GM13977 (cell line): ENCODE measurements at regions not wholly inside any gene's neighbourhood (a gene's known extent, or its start where the extent isn't known, plus 50 kb on each side); places are given as distances from the start of the nearest gene placed in this dataset.

ENCODE experiments used
- DNase-seq: peaks from one replicate; pipeline ENCODE4 v3.0.0; 2012; ENCODE audit warnings: low spot score
- CTCF ChIP-seq: IDR thresholded peaks from 2 replicates; pipeline ENCODE4 v1.5.1; 2012; ENCODE audit warnings: mild to moderate bottlenecking, control low read depth; ENCODE audit not compliant: insufficient read depth; ENCODE audit errors: extremely low read depth, missing control alignments
- in situ Hi-C: fragments of 300-500 bp; cut with MboI; formaldehyde crosslinking; loops from one replicate; pipeline ENCODE4 v1.12.0; 2022; ENCODE audit warnings: low sequenced_read_pairs, low pct_unique_long_range_greater_than_20kb, mixed read lengths, inconsistent platforms; ENCODE audit not compliant: unreplicated experiment

DNA sequence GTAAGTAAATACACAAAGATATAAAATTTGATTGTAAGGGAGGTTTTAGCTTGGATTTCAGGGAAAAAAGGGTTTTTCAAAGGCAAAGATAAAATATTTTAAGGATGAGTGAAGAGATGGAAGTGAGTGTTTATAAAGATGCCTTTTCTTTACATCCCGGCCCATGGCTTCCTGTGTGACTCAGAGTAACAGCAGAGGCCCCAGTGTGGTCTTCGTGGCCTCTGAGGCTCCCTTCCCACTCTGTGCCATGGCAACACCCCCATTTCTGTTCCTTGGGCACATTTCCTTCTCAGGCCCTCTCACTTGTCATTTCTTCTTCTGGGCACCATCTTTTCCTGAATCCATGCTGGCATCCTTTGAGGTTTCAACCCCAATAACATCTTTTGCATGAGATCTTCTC lies 92.6 kb upstream of the TMEM18 start:
- in situ Hi-C loops, result no loop called here
- no peak for TF ChIP-seq CTCF
- no peak for DNase-seq

GRCh38 chr2:768451-768850 lies 91.2 kb upstream of the TMEM18 start:
- in situ Hi-C loops, result no loop called here
- no peak for DNase-seq
- TF ChIP-seq CTCF, result no peak

DNA sequence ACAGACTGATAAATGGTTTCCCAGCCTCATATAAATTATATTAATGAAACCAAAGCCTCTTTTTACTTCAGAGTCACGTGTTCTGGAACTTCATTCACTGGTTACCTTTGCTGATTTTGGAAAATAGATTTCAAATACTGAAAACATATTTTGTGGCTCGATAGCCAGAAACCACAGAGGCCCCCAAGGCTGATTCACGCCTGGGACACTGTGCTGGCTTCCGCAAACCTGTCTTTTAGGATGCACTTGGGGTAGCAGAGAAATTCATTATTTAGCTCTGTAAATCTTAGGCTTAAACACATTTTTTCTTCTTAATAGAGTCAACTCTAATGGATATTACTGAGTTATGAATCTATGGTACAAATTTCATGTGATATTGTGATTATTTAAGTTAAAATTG lies 90.7 kb upstream of the TMEM18 start:
- in situ Hi-C loops, result no loop called here
- DNase-seq, result no peak
- TF ChIP-seq CTCF, result no peak

GRCh38 chr2:767440-767839 lies 90.2 kb upstream of the TMEM18 start:
- DNase-seq, result no peak
- no peak for TF ChIP-seq CTCF
- in situ Hi-C loops, result no loop called here

DNA sequence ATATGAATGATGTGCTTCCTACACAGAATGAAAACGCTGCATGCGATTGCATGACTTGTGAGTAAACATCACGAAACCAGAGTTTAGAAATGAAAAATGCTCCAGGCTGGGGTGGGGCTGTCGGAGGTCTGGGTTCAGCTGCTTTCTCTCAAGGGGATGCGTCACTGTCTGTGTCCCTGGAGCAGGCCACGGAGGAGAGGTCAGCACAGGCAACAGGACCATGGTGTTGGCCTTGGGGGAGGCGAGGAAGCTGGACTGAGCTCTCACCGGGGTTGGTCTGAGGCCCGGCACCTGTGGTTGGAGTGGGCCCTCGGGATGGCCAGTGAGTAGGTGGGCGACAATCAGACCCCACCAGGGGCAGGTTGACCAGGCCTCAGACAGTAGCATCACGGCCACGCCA lies 89.0 kb upstream of the TMEM18 start:
- DNase-seq, result no peak
- TF ChIP-seq CTCF, result no peak
- in situ Hi-C loops, result no loop called here

DNA sequence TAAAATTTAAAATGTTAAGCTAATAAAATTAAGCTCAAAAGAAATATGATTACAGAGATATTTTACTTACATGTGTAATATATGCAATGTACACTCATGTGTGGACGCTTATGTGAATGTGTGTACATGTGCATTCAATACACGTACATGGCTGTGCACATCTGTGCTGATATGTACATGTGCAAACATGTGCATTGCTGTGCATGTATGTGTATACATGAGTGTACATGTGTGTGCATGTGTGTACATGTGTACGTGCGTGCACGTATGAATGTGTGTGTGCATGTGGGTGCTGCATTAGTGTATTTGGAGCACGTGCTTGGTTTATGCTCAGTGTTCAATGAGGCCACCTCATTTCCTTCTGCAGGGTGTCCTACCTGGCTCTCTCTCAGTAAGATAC lies 88.2 kb upstream of the TMEM18 start:
- TF ChIP-seq CTCF, result no peak
- in situ Hi-C loops, result no loop called here
- DNase-seq, result no peak
